NCI-H82 treated with DMSO at 0.1 percent for 48 hours (cell line): ENCODE measurements at regions not wholly inside any gene's neighbourhood (a gene's known extent, or its start where the extent isn't known, plus 50 kb on each side); places are given as distances from the start of the nearest gene placed in this dataset.
"Not testable (repeated sequence)": the region's sequence is repeated elsewhere in the genome, so short reads cannot be mapped to it uniquely, and the experiment has no call there.

Experiments
- DNase-seq: peaks from one replicate; lab custom pipeline; 2025; ENCODE audit not compliant: unreplicated experiment; lab: John Stamatoyannopoulos, UW

DNA sequence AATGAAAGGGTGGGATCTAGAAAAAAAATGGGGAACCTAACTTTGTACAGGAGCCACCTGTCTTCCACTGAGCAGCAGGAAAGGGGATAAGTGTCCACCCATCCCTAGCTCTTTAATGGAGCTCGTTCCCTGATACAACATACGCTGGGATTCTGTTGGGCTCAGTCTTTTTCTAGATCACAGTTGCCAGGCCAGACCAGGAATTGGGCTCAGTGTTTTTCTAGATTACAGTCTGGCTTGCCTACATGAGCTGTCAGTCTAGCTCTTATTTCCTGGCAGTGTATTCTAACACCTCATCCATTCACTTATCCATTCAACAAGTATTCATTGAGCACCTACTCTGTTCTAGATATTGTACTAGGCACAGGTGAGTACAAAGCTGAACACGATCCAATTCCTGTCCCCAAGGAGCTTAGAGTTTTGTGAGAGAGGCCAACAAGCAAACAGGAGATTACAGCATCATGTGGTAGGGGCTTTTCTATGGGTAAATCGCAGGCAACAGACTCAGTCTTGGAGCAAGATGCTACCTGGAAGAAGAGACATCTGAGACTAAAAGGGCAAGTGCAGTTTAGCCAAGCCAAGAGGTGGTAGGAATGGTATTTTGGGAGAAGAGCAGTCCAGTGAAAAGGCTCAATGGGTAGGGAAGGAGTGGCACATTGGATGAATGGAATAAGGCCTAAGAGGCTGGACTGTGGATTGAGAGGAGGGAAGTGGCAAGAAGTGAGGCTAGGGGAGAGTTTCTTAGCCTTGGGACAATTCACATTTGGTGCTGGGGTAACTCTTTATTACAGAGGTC, 138.0 kb upstream of the HS3ST2 start:
- DNase-seq = no peak

- no peak for DNase-seq
Measured at GRCh38 chr16:22677024-22677830, 136.7 kb upstream of the HS3ST2 start.

GRCh38 chr16:22678311-22678710, 135.7 kb upstream of the HS3ST2 start:
- no peak for DNase-seq

- no peak for DNase-seq
Measured at GRCh38 chr16:22681554-22682291, 132.2 kb upstream of the HS3ST2 start.

- DNase-seq = no peak
Measured at GRCh38 chr16:22683258-22683657, 130.7 kb upstream of the HS3ST2 start.

GRCh38 chr16:22683730-22684573, 130.0 kb upstream of the HS3ST2 start:
- no peak for DNase-seq

DNA sequence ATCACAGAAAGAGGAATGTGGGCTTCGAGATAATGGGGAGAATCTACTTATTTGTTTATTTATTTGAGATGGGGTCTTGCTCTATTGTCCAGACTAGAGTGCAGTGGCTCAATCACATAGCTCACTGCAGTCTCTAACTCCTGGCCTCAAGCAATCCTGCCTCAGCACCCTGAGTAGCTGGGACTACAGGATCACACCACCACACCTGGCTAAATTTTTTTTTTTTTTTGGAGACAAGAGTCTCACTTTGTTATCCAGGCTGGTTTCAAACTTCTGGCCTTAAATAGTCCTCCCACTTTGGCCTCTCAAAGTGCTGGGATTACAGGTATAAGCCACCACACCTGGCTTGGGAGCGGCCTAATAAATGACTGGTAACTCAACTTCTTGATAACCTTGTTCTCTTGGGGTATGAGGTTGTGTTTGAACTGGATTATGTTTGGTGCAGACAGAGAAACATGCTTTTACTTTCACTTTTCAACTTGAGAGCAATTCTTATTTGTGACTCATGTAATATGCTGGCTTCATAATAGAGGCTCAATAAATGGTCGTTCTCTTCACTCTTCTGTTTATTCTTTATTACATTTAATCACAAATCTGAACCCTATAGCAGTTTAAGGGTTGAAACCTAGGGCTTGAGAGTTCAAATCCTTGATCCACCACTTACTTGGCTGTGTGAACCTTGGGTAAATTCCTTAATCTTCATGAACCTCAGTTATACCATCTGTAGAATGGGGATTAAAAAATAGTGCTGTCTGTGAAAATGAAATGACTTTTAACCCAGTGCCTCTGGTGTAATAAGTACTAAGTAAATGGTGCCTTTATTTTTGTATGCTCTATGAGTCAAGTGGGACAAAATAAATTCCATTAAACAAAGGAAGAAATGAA, 129.1 kb upstream of the HS3ST2 start:
- DNase-seq = no peak

DNA sequence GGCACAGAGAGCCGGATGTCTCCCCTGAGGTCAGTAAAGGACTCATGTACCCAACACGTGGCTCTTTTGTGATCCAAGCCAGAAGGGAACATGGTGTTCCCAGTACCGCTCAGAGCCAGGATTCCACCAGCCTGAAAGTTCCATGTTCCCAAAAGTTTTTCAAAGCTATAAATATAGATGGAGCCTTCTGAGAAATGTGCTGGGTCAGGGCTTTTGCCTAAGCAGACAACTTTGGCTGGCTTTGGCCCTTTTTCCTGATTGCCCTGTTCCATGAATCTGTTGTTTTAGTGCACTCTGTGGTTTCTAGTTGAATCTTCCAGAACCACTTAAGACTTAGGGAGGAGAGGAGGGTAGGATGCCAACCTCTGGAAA, 128.5 kb upstream of the HS3ST2 start:
- no peak for DNase-seq

- DNase-seq = no peak
Measured at GRCh38 chr16:22687031-22687530, 126.9 kb upstream of the HS3ST2 start.

- no peak for DNase-seq
Measured at GRCh38 chr16:22688463-22688862, 125.5 kb upstream of the HS3ST2 start.

DNA sequence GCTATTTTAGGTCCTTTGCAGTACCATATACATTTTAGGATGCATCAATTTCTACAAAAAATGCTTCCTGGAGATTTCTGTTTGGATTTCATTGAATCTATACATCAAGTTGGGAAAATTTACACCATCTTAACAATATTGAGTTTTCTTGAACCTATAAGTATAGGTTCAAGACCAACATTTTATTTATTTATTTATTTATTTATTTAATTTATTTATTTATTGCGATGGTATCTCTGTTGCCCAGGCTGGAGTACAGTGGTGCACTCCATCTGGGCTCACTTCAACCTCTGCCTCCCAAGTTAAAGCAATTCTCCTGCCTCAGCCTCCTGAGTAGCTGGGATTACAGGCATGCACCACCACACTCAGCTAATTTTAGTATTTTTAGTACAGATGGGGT, 125.0 kb upstream of the HS3ST2 start:
- DNase-seq = no peak

GRCh38 chr16:22691335-22691734, 122.6 kb upstream of the HS3ST2 start:
- DNase-seq = no peak

DNA sequence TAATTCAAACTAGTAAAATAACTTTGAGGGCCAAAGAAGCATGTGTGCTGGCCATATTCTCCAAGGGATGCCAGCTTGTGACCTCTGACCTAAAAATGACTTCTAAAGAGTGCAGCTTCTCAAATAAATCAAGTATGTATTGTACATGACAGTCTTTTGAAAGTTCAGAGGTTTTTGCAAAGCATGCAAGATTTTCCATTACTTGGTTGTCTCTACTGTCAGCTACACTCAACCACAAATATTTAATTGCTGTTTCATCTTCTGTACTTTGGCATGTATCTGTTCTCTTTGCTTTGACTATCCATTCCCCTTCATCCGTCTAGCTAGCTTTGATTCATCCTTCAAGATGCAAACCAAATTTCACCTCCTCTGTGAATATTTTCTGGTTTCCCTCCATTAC, 121.9 kb upstream of the HS3ST2 start:
- DNase-seq = no peak

- no peak for DNase-seq
Measured at GRCh38 chr16:22692916-22693637, 120.9 kb upstream of the HS3ST2 start.

DNA sequence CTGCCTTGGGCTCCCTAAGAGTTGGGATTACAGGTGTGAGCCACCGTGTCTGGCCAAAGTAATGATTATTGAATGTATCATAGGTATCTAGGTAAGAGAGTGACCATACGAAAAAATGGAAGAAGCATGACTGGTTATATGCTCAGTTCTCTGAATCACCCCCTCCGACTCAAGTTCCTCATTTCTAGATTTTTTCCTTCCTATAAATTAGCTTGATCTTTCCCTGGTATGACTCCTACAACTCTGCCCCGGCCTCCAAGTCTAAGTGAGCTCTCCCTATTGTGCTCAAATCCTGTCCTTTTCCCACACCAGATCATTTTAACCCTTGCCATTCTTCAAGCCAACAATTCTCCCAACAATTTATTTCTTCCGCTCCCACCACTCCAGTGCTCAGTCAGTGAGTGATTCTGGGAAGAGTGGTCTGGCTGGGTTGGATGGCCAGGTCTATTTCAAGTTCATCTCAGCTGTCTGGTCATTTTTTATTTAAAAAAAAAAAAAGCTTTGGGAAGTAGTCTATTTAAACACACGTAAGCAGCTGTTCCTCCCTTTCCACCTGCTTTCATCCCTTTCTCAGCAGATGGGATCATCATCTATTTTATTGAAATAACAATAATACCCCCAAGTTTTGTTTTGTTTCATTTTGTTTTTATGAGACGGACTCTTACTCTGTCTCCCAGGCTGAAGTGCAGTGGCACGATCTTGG, 120.2 kb upstream of the HS3ST2 start:
- DNase-seq = no peak

- DNase-seq = no peak
Measured at GRCh38 chr16:22694887-22695382, 119.0 kb upstream of the HS3ST2 start.

GRCh38 chr16:22695773-22696172, 118.2 kb upstream of the HS3ST2 start:
- DNase-seq = not testable (repeated sequence)

DNA sequence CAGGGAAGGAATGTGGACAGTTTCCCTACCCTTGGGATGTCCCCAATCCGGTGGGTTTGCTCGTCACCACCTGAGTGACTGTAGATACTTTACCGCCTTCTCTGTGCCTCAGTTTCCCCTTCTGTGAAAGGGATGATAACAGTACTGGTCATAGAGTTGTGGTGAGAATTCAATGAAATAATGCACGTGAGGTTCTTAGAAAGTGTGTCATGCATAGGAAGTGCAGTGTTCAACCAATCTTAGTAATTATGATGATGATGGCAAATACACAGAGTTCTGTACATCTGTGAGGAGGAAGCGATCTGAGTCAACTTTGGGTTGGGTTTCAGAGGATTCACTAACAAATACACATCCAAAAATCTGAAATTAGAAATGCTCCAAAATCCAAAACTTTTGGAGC, 114.6 kb upstream of the HS3ST2 start:
- no peak for DNase-seq
